HCT116 (cell line): ENCODE measurements at regions not wholly inside any gene's neighbourhood (a gene's known extent, or its start where the extent isn't known, plus 50 kb on each side); places are given as distances from the start of the nearest gene placed in this dataset.

ENCODE experiments used
- ATAC-seq: fragments of 200-7000 bp; cut with Tn5 transposase; 2 replicates; pipeline ENCODE4 v1.9.1; 2020; ENCODE audit warnings: mild to moderate bottlenecking, moderate library complexity
- BruUV-seq: library from RNA; stranded (reverse); fragments of 400-500 nt; replicated peaks from 2 replicates; lab custom pipeline; 2021; lab: Mats Ljungman, UMichigan
- CTCF ChIA-PET: fragments of 300-600 bp; sonication (Branson Sonifier 250); formaldehyde crosslinking; loops from one replicate; lab custom pipeline; 2021; ENCODE audit warnings: antibody characterized with exemption; lab: Charles Lee
- POLR2A ChIA-PET: fragments of 300-600, 350-600 bp; sonication (Branson Sonifier 250); formaldehyde crosslinking; loops from one replicate; lab custom pipeline; 2021; ENCODE audit warnings: antibody characterized with exemption; lab: Charles Lee
- RAD21 ChIA-PET, 2 experiments: fragments of 300-600 bp; sonication (Branson Sonifier 250); formaldehyde crosslinking; loops; one replicate each; lab custom pipeline; 2023; ENCODE audit warnings: low total read pairs in 2 of 2; ENCODE audit not compliant: uncharacterized antibody in 2 of 2, unreplicated experiment in 2 of 2, low non-redundant PET in 1 of 2; lab: Charles Lee
- DNase-seq: peaks from one replicate; pipeline ENCODE4 v3.0.0-alpha.2; 2010; ENCODE audit warnings: low read depth, low spot score
- H2AFZ ChIP-seq: fragments of 200-600 bp; shearing (Covaris generic), sonication (generic); 2 replicates; pipeline ENCODE4 v1.6.1; 2017; ENCODE audit warnings: low read depth, mixed run types, mixed read lengths, antibody characterized with exemption, low read length; ENCODE audit not compliant: poor library complexity, severe bottlenecking
- H3K27ac ChIP-seq: 2 replicates; pipeline ENCODE4 v1.5.1; 2012; ENCODE audit warnings: low read depth, low read length
- H3K27me3 ChIP-seq: fragments of 200-600 bp; sonication (generic); 2 replicates; pipeline ENCODE4 v1.6.1; 2016; ENCODE audit warnings: mixed run types, low read length, mixed read lengths; ENCODE audit not compliant: insufficient read depth
- H3K36me3 ChIP-seq, 2 experiments: fragments of 200-500 bp in 1 of 2; fragments of 200-600 bp in 1 of 2; sonication (Bioruptor generic) in 1 of 2; sonication (generic) in 1 of 2; 2 replicates each; pipeline versions ENCODE4 v1.5.1 to v1.6.1; 2014 to 2016; ENCODE audit warnings: low read length in 2 of 2, inconsistent platforms in 1 of 2, mixed read lengths in 1 of 2, mixed run types in 1 of 2; ENCODE audit not compliant: insufficient read depth in 2 of 2, control insufficient read depth in 1 of 2
- H3K4me1 ChIP-seq, 2 experiments: fragments of 200-600 bp in 1 of 2; sonication (generic) in 1 of 2; 2 replicates each; pipeline versions ENCODE4 v1.5.1 to v1.6.1; 2012 to 2017; ENCODE audit warnings: low read length in 2 of 2, inconsistent platforms in 1 of 2, mild to moderate bottlenecking in 1 of 2, mixed read lengths in 1 of 2, mixed run types in 1 of 2, moderate library complexity in 1 of 2; ENCODE audit not compliant: insufficient read depth in 2 of 2, control insufficient read depth in 1 of 2
- H3K4me2 ChIP-seq: fragments of 200-600 bp; sonication (generic); 2 replicates; pipeline ENCODE4 v1.6.1; 2017; ENCODE audit warnings: mixed run types, low read length, mixed read lengths
- H3K4me3 ChIP-seq, 2 experiments: fragments of 200-600 bp in 1 of 2; sonication (generic) in 1 of 2; replicated peaks in 1 of 2; 2 replicates each; pipeline ENCODE4 v1.5.1; 2011 to 2016; ENCODE audit warnings: low read length in 2 of 2, control low read depth in 1 of 2, low read depth in 1 of 2, mild to moderate bottlenecking in 1 of 2, mixed read lengths in 1 of 2, mixed run types in 1 of 2
- H3K79me2 ChIP-seq: fragments of 200-600 bp; sonication (generic); 2 replicates; pipeline ENCODE4 v1.6.1; 2017; ENCODE audit warnings: mild to moderate bottlenecking, mixed run types, low read length, moderate library complexity, mixed read lengths; ENCODE audit not compliant: insufficient read depth
- H3K9ac ChIP-seq: fragments of 200-600 bp; sonication (generic); 2 replicates; pipeline ENCODE4 v1.6.1; 2016; ENCODE audit warnings: low read length, mixed read lengths
- H3K9me2 ChIP-seq: fragments of 200-600 bp; sonication (generic), shearing (Covaris generic); 2 replicates; pipeline ENCODE4 v1.6.1; 2017; ENCODE audit warnings: mixed run types, mild to moderate bottlenecking, moderate library complexity; ENCODE audit not compliant: insufficient read depth
- H3K9me3 ChIP-seq, 2 experiments: fragments of 200-500 bp in 1 of 2; fragments of 200-600 bp in 1 of 2; sonication (Bioruptor generic) in 1 of 2; sonication (generic) in 1 of 2; 2 replicates each; pipeline ENCODE4 v1.6.1; 2014 to 2017; ENCODE audit warnings: low read length in 2 of 2, mixed read lengths in 2 of 2, inconsistent platforms in 1 of 2, low read depth in 1 of 2, mild to moderate bottlenecking in 1 of 2, mixed run types in 1 of 2, moderate library complexity in 1 of 2; ENCODE audit not compliant: control insufficient read depth in 1 of 2, insufficient read depth in 1 of 2
- H4K20me1 ChIP-seq: fragments of 200-600 bp; sonication (generic), shearing (Covaris generic); 2 replicates; pipeline ENCODE4 v1.6.1; 2017; ENCODE audit warnings: mixed run types, mild to moderate bottlenecking, moderate library complexity; ENCODE audit not compliant: insufficient read depth
- CEBPB ChIP-seq: IDR thresholded peaks from 2 replicates; pipeline ENCODE4 v1.6.1; 2012; ENCODE audit warnings: low read depth
- EZH2 ChIP-seq: fragments of 200-600 bp; sonication (generic); IDR thresholded peaks from 2 replicates; pipeline ENCODE4 v1.6.1; 2017; ENCODE audit warnings: antibody characterized with exemption, mixed run types
- FOSL1 ChIP-seq: IDR thresholded peaks from 2 replicates; pipeline ENCODE4 v1.6.1; 2012; ENCODE audit warnings: low read depth
- POLR2A ChIP-seq: IDR thresholded peaks from 2 replicates; pipeline ENCODE4 v1.7.0; 2011; ENCODE audit warnings: borderline replicate concordance; ENCODE audit not compliant: insufficient read depth, insufficient read length; ENCODE audit errors: extremely low read depth
- POLR2AphosphoS5 ChIP-seq: IDR thresholded peaks from 2 replicates; pipeline ENCODE4 v1.6.1; 2011; ENCODE audit warnings: mild to moderate bottlenecking, low read depth, low read length, moderate library complexity
- RAD21 ChIP-seq: IDR thresholded peaks from 2 replicates; pipeline ENCODE4 v1.6.1; 2012; ENCODE audit warnings: low read depth, mild to moderate bottlenecking
- REST ChIP-seq: IDR thresholded peaks from 2 replicates; pipeline ENCODE4 v1.6.1; 2012; ENCODE audit warnings: low read depth
- SP1 ChIP-seq: IDR thresholded peaks from 2 replicates; pipeline ENCODE4 v1.6.1; 2012; ENCODE audit warnings: low read depth
- YY1 ChIP-seq: IDR thresholded peaks from 2 replicates; pipeline ENCODE4 v1.6.1; 2011; ENCODE audit warnings: low read length, low read depth, moderate library complexity, mild to moderate bottlenecking; ENCODE audit not compliant: insufficient replicate concordance; ENCODE audit errors: extremely low read depth
- ZFX ChIP-seq: fragments of 450-650 bp; IDR thresholded peaks from 2 replicates; pipeline ENCODE4 v1.6.1; 2017
- ZNF274 ChIP-seq: fragments of 200-500 bp; sonication (Bioruptor generic); IDR thresholded peaks from 2 replicates; pipeline ENCODE4 v1.6.1; 2014; ENCODE audit warnings: mild to moderate bottlenecking, low read depth, low read length, inconsistent platforms
- intact Hi-C: fragments of 100-400 bp; cut with micrococcal nuclease; formaldehyde crosslinking; loops from 2 replicates; pipeline ENCODE4 v1.10.0; 2022
- TF ChIP-seq, protein P1 (sequence below): IDR thresholded peaks from 2 replicates; pipeline ENCODE4 v1.6.1; 2011; ENCODE audit warnings: mild to moderate bottlenecking, low read length, moderate library complexity; ENCODE audit not compliant: insufficient replicate concordance; ENCODE audit errors: extremely low read depth
- TF ChIP-seq, protein P2 (sequence below): IDR thresholded peaks from 2 replicates; pipeline ENCODE4 v1.6.1; 2012
- TF ChIP-seq, protein P3 (sequence below), 3 experiments: fragments of 200-600 bp in 1 of 3; sonication (generic) in 1 of 3; IDR thresholded peaks in 2 of 3; conservative IDR thresholded peaks in 1 of 3; 2 replicates each; pipeline ENCODE4 v1.5.1; 2012 to 2017; ENCODE audit warnings: low read depth in 2 of 3, low read length in 2 of 3, antibody characterized with exemption in 1 of 3, borderline replicate concordance in 1 of 3, control low read depth in 1 of 3, mild to moderate bottlenecking in 1 of 3, mixed read lengths in 1 of 3, mixed run types in 1 of 3, moderate library complexity in 1 of 3; ENCODE audit not compliant: insufficient read depth in 1 of 3

- POLR2A ChIA-PET = no interaction called here
- Histone ChIP-seq H3K27me3 (peaks cover 31% of the 10 kb centered on the region; the same call in 1 of the 2 replicates), H3K27ac (no peak overlapping the region), H2AFZ (no peak overlapping the region), H3K79me2 (no peaks in the 10 kb centered on the region), H3K9me3 (no peaks in the 10 kb centered on the region), H3K4me1 (no peaks in the 10 kb centered on the region), H3K9ac (no peak overlapping the region), H4K20me1 (no peaks in the 10 kb centered on the region), H3K4me3 (no peak overlapping the region), H3K36me3 (no peaks in the 10 kb centered on the region), H3K4me2 (no peak overlapping the region), H3K9me2 (no peaks in the 10 kb centered on the region)
- CTCF ChIA-PET = no interaction called here
- RAD21 ChIA-PET = no interaction called here
- no TSS peak for BruUV-seq
- DNase-seq (no peak), ATAC-seq (no peak)
- TF ChIP-seq, protein P1, sequence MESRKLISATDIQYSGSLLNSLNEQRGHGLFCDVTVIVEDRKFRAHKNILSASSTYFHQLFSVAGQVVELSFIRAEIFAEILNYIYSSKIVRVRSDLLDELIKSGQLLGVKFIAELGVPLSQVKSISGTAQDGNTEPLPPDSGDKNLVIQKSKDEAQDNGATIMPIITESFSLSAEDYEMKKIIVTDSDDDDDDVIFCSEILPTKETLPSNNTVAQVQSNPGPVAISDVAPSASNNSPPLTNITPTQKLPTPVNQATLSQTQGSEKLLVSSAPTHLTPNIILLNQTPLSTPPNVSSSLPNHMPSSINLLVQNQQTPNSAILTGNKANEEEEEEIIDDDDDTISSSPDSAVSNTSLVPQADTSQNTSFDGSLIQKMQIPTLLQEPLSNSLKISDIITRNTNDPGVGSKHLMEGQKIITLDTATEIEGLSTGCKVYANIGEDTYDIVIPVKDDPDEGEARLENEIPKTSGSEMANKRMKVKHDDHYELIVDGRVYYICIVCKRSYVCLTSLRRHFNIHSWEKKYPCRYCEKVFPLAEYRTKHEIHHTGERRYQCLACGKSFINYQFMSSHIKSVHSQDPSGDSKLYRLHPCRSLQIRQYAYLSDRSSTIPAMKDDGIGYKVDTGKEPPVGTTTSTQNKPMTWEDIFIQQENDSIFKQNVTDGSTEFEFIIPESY = no peak
- no peak for TF ChIP-seq POLR2AphosphoS5
- no peak for TF ChIP-seq FOSL1
- TF ChIP-seq CEBPB = no peak
- TF ChIP-seq, protein P2, sequence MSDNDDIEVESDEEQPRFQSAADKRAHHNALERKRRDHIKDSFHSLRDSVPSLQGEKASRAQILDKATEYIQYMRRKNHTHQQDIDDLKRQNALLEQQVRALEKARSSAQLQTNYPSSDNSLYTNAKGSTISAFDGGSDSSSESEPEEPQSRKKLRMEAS = no peak
- TF ChIP-seq ZNF274 = no peak
- no peak for TF ChIP-seq POLR2A
- TF ChIP-seq RAD21 = no peak
- TF ChIP-seq ZFX = no peak
- TF ChIP-seq, protein P3, sequence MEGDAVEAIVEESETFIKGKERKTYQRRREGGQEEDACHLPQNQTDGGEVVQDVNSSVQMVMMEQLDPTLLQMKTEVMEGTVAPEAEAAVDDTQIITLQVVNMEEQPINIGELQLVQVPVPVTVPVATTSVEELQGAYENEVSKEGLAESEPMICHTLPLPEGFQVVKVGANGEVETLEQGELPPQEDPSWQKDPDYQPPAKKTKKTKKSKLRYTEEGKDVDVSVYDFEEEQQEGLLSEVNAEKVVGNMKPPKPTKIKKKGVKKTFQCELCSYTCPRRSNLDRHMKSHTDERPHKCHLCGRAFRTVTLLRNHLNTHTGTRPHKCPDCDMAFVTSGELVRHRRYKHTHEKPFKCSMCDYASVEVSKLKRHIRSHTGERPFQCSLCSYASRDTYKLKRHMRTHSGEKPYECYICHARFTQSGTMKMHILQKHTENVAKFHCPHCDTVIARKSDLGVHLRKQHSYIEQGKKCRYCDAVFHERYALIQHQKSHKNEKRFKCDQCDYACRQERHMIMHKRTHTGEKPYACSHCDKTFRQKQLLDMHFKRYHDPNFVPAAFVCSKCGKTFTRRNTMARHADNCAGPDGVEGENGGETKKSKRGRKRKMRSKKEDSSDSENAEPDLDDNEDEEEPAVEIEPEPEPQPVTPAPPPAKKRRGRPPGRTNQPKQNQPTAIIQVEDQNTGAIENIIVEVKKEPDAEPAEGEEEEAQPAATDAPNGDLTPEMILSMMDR (IDR thresholded peaks at IDR 0.05 in 2 of 3, conservative IDR thresholded peaks at IDR 0.05 in 1 of 3; ENCODE audit: borderline replicate concordance in 1 of 3, insufficient read depth in 1 of 3, low read depth in 2 of 3, low read length in 2 of 3) = no peak; a peak in 1 of 6 replicates
- no peak for TF ChIP-seq YY1
- TF ChIP-seq EZH2 = no peak
- TF ChIP-seq REST = no peak
- no peak for TF ChIP-seq SP1
- intact Hi-C loops = no loop called here
Observed at GRCh38 chr16:55155815-55156214, 168.2 kb upstream of the IRX6 start.
